Cardiac muscle cell (in vitro differentiated cells and primary cell): ENCODE measurements at regions not wholly inside any gene's neighbourhood (a gene's known extent, or its start where the extent isn't known, plus 50 kb on each side); places are given as distances from the start of the nearest gene placed in this dataset.
"Not testable (repeated sequence)": the region's sequence is repeated elsewhere in the genome, so short reads cannot be mapped to it uniquely, and the experiment has no call there.

ENCODE experiments used
- DNase-seq, 2 donors: peaks; one replicate each; pipeline versions ENCODE4 v3.0.0 to v3.0.0-alpha.2; 2010 to 2017; ENCODE audit warnings: low read depth in 1 of 2, low spot score in 1 of 2
- H3K27ac ChIP-seq: fragments of 200-600 bp; sonication (generic); 2 replicates; pipeline ENCODE4 v1.5.1; 2016
- H3K27me3 ChIP-seq: fragments of 200-600 bp; sonication (generic); 2 replicates; pipeline ENCODE4 v1.6.0; 2016; ENCODE audit warnings: control low read depth
- H3K36me3 ChIP-seq: fragments of 200-600 bp; sonication (generic); 2 replicates; pipeline ENCODE4 v1.5.1; 2016; ENCODE audit warnings: control low read depth
- H3K4me1 ChIP-seq: fragments of 200-600 bp; sonication (generic); 2 replicates; pipeline ENCODE4 v1.8.1; 2017; ENCODE audit warnings: low read depth, mild to moderate bottlenecking, mixed run types
- H3K4me3 ChIP-seq: fragments of 200-600 bp; sonication (generic); 2 replicates; pipeline ENCODE4 v1.5.1; 2016; ENCODE audit warnings: mild to moderate bottlenecking
- H3K9me3 ChIP-seq: fragments of 200-600 bp; sonication (generic); 2 replicates; pipeline ENCODE4 v1.5.1; 2017; ENCODE audit warnings: low read depth, mild to moderate bottlenecking, control low read depth
- CTCF ChIP-seq: IDR thresholded peaks from 2 replicates; pipeline ENCODE4 v1.5.1; 2012; ENCODE audit warnings: low read depth, mild to moderate bottlenecking, low read length

GRCh38 chr3:75342425-75342824, 321.7 kb upstream of the FRG2C start:
- Histone ChIP-seq H3K9me3 (no peaks in the 10 kb centered on the region), H3K27me3 (no peaks in the 10 kb centered on the region), H3K4me3 (no peak overlapping the region), H3K36me3 (no peaks in the 10 kb centered on the region), H3K27ac (no peak overlapping the region), H3K4me1 (no peaks in the 10 kb centered on the region)
- no peak for DNase-seq
- TF ChIP-seq CTCF = no peak

GRCh38 chr3:75350536-75350935, 313.6 kb upstream of the FRG2C start:
- H3K4me1 ChIP-seq, H3K9me3 ChIP-seq, H3K27me3 ChIP-seq, H3K4me3 ChIP-seq, H3K36me3 ChIP-seq, H3K27ac ChIP-seq, DNase-seq: not testable (repeated sequence)

GRCh38 chr3:75362086-75362784, 301.9 kb upstream of the FRG2C start:
- H3K4me1 ChIP-seq, H3K27me3 ChIP-seq: not testable (repeated sequence)

GRCh38 chr3:75372964-75373363, 291.2 kb upstream of the FRG2C start:
- not testable (repeated sequence) for H3K27ac ChIP-seq, DNase-seq, H3K27me3 ChIP-seq, H3K4me3 ChIP-seq, H3K9me3 ChIP-seq, H3K4me1 ChIP-seq, H3K36me3 ChIP-seq

More at GRCh38 chr3:75362086-75362784, 301.9 kb upstream of the FRG2C start:
- not testable (repeated sequence) for DNase-seq, H3K4me3 ChIP-seq, H3K9me3 ChIP-seq, H3K27ac ChIP-seq, H3K36me3 ChIP-seq

- not testable (repeated sequence) for DNase-seq, H3K36me3 ChIP-seq, H3K9me3 ChIP-seq, H3K27ac ChIP-seq, H3K4me3 ChIP-seq, H3K4me1 ChIP-seq, H3K27me3 ChIP-seq
Observed at GRCh38 chr3:75379840-75380239, 284.3 kb upstream of the FRG2C start.

- no peak overlapping the region for H3K4me3 ChIP-seq
- H3K27ac ChIP-seq = no peak overlapping the region
Observed at GRCh38 chr3:75380276-75380771, 283.8 kb upstream of the FRG2C start.

GRCh38 chr3:75384016-75384415, 280.1 kb upstream of the FRG2C start:
- not testable (repeated sequence) for H3K36me3 ChIP-seq, H3K27ac ChIP-seq, H3K4me3 ChIP-seq, H3K27me3 ChIP-seq, H3K4me1 ChIP-seq, DNase-seq, H3K9me3 ChIP-seq

More at GRCh38 chr3:75380276-75380771, 283.8 kb upstream of the FRG2C start:
- DNase-seq = no peak
- H3K36me3 ChIP-seq = no peaks in the 10 kb centered on the region
- H3K27me3 ChIP-seq = no peaks in the 10 kb centered on the region
- H3K9me3 ChIP-seq = no peaks in the 10 kb centered on the region
- no peak for TF ChIP-seq CTCF
- peaks cover 9% of the 10 kb centered on the region for H3K4me1 ChIP-seq

GRCh38 chr3:75388486-75389124, 275.5 kb upstream of the FRG2C start:
- H3K4me3 ChIP-seq, H3K27ac ChIP-seq, H3K36me3 ChIP-seq, DNase-seq, H3K27me3 ChIP-seq, H3K9me3 ChIP-seq: not testable (repeated sequence)
- H3K4me1 ChIP-seq = peaks cover 18% of the 10 kb centered on the region

GRCh38 chr3:75393288-75393694, 270.8 kb upstream of the FRG2C start:
- not testable (repeated sequence) for H3K4me3 ChIP-seq, H3K27ac ChIP-seq, H3K9me3 ChIP-seq, H3K36me3 ChIP-seq, H3K27me3 ChIP-seq
- peaks cover 18% of the 10 kb centered on the region for H3K4me1 ChIP-seq
- DNase-seq = peak in 1 of 2 donors; percentile 19

- not testable (repeated sequence) for H3K9me3 ChIP-seq, H3K4me3 ChIP-seq, DNase-seq, H3K27me3 ChIP-seq, H3K36me3 ChIP-seq
- Histone ChIP-seq H3K27ac (peak overlapping the region; percentile 62), H3K4me1 (peaks cover 11% of the 10 kb centered on the region)
Observed at GRCh38 chr3:75394102-75394501, 270.0 kb upstream of the FRG2C start.

- peak overlapping the region; percentile 62 for H3K27ac ChIP-seq
- H3K27me3 ChIP-seq, H3K9me3 ChIP-seq, H3K4me3 ChIP-seq, H3K36me3 ChIP-seq: not testable (repeated sequence)
- peak; percentile 7 to 29 for DNase-seq
- peaks cover 11% of the 10 kb centered on the region for H3K4me1 ChIP-seq
Observed at GRCh38 chr3:75394562-75395360, 269.4 kb upstream of the FRG2C start.
